GM23338 (cell line): ENCODE measurements at regions not wholly inside any gene's neighbourhood (a gene's known extent, or its start where the extent isn't known, plus 50 kb on each side); places are given as distances from the start of the nearest gene placed in this dataset.

Source experiments
- ATAC-seq: fragments of 200-7000 bp; cut with Tn5 transposase; 3 replicates; pipeline ENCODE4 v1.9.1; 2020
- DNase-seq: peaks from one replicate; pipeline ENCODE4 v3.0.0-alpha.2; 2015; ENCODE audit warnings: low spot score
- H2AFZ ChIP-seq: fragments of 200-600 bp; sonication (generic); 2 replicates; pipeline ENCODE4 v1.8.0; 2016; ENCODE audit warnings: antibody characterized with exemption, mild to moderate bottlenecking, moderate library complexity
- H3F3A ChIP-seq: fragments of 200-600 bp; sonication (generic); replicated peaks from 2 replicates; pipeline ENCODE4 v1.8.0; 2017; ENCODE audit warnings: antibody characterized with exemption, mixed run types, low read depth
- H3K27ac ChIP-seq: fragments of 200-600 bp; sonication (generic); 2 replicates; pipeline ENCODE4 v1.6.1; 2016; ENCODE audit warnings: low read depth
- H3K27me3 ChIP-seq: fragments of 200-600 bp; sonication (generic); 2 replicates; pipeline ENCODE4 v1.8.0; 2016; ENCODE audit warnings: mild to moderate bottlenecking, mixed run types, moderate library complexity; ENCODE audit not compliant: insufficient read depth
- H3K36me3 ChIP-seq: fragments of 200-600 bp; sonication (generic); 2 replicates; pipeline ENCODE4 v1.8.0; 2016; ENCODE audit warnings: mild to moderate bottlenecking; ENCODE audit not compliant: insufficient read depth
- H3K4me1 ChIP-seq: fragments of 200-600 bp; sonication (generic); 2 replicates; pipeline ENCODE4 v1.8.0; 2016; ENCODE audit warnings: mild to moderate bottlenecking, moderate library complexity; ENCODE audit not compliant: insufficient read depth
- H3K4me2 ChIP-seq: fragments of 200-600 bp; sonication (generic); 2 replicates; pipeline ENCODE4 v1.7.1; 2017; ENCODE audit warnings: mixed run types
- H3K4me3 ChIP-seq: fragments of 200-600 bp; sonication (generic); 2 replicates; pipeline ENCODE4 v1.6.1; 2016; ENCODE audit warnings: mixed run types
- H3K79me2 ChIP-seq: fragments of 200-600 bp; sonication (generic); replicated peaks from 2 replicates; pipeline ENCODE4 v1.8.0; 2017; ENCODE audit warnings: mild to moderate bottlenecking; ENCODE audit not compliant: insufficient read depth
- H3K9me2 ChIP-seq: fragments of 200-600 bp; sonication (generic); 2 replicates; pipeline ENCODE4 v1.8.0; 2017; ENCODE audit not compliant: insufficient read depth
- H4K20me1 ChIP-seq: fragments of 200-600 bp; sonication (generic); replicated peaks from 2 replicates; pipeline ENCODE4 v1.8.0; 2017; ENCODE audit warnings: mild to moderate bottlenecking; ENCODE audit not compliant: insufficient read depth
- H3K27ac Mint-ChIP-seq: 2 replicates; pipeline ENCODE4 v1.8.0; 2020; ENCODE audit warnings: inconsistent platforms, mild to moderate bottlenecking, moderate library complexity, mixed read lengths
- H3K27me3 Mint-ChIP-seq: 3 replicates; pipeline ENCODE4 v1.8.0; 2022; ENCODE audit warnings: low read depth, mild to moderate bottlenecking, moderate library complexity, mixed read lengths, inconsistent platforms; ENCODE audit not compliant: insufficient read depth, poor library complexity
- H3K36me3 Mint-ChIP-seq: 3 replicates; pipeline ENCODE4 v1.8.0; 2021; ENCODE audit warnings: low read depth, mild to moderate bottlenecking, inconsistent platforms, moderate library complexity, mixed read lengths
- H3K4me1 Mint-ChIP-seq: 3 replicates; pipeline ENCODE4 v1.8.0; 2020; ENCODE audit warnings: mild to moderate bottlenecking, inconsistent platforms, mixed read lengths
- H3K4me3 Mint-ChIP-seq: 3 replicates; pipeline ENCODE4 v1.8.0; 2021; ENCODE audit warnings: moderate library complexity, mild to moderate bottlenecking, inconsistent platforms, mixed read lengths
- H3K9me3 Mint-ChIP-seq: 3 replicates; pipeline ENCODE4 v1.8.0; 2020; ENCODE audit warnings: moderate library complexity, mild to moderate bottlenecking, inconsistent platforms, mixed read lengths
- EZH2 ChIP-seq: fragments of 200-600 bp; sonication (generic); IDR thresholded peaks from one replicate; pipeline ENCODE4 v1.8.0; 2017; ENCODE audit warnings: antibody characterized with exemption, mild to moderate bottlenecking, low read depth; ENCODE audit not compliant: unreplicated experiment
- EZH2phosphoT487 ChIP-seq: fragments of 200-600 bp; sonication (generic); IDR thresholded peaks from one replicate; pipeline ENCODE4 v1.8.1; 2018; ENCODE audit warnings: antibody characterized with exemption; ENCODE audit not compliant: unreplicated experiment
- NANOG ChIP-seq: IDR thresholded peaks from 2 replicates; pipeline ENCODE4 v1.6.1; 2016; ENCODE audit warnings: antibody characterized with exemption, borderline replicate concordance
- POLR2AphosphoS5 ChIP-seq: IDR thresholded peaks from 2 replicates; pipeline ENCODE4 v1.6.1; 2016; ENCODE audit warnings: antibody characterized with exemption, low read depth
- REST ChIP-seq: IDR thresholded peaks from one replicate; pipeline ENCODE4 v1.6.1; 2018; ENCODE audit warnings: antibody characterized with exemption; ENCODE audit not compliant: unreplicated experiment
- STAT1 ChIP-seq: IDR thresholded peaks from one replicate; pipeline ENCODE4 v1.6.1; 2016; ENCODE audit warnings: antibody characterized with exemption; ENCODE audit not compliant: unreplicated experiment
- ZNF114 ChIP-seq: fragments of 250-450 bp; sonication (Bioruptor Pico); IDR thresholded peaks from 2 replicates; pipeline ENCODE4 v1.5.0; 2020; ENCODE audit warnings: mild to moderate bottlenecking, moderate library complexity
- ZNF331 ChIP-seq: fragments of 250-450 bp; sonication (Bioruptor Pico); IDR thresholded peaks from 2 replicates; pipeline ENCODE4 v1.5.0; 2020; ENCODE audit warnings: low read depth, mild to moderate bottlenecking, moderate library complexity
- TF ChIP-seq, protein P1 (sequence below): IDR thresholded peaks from 2 replicates; pipeline ENCODE4 v1.6.1; 2016; ENCODE audit warnings: antibody characterized with exemption
- TF ChIP-seq, protein P2 (sequence below), 2 experiments: fragments of 200-600 bp in 1 of 2; sonication (generic) in 1 of 2; conservative IDR thresholded peaks; 2 replicates each; pipeline versions ENCODE4 v1.5.1 to v1.6.1; 2016 to 2017; ENCODE audit warnings: antibody characterized with exemption in 2 of 2, low read depth in 2 of 2, mild to moderate bottlenecking in 2 of 2, moderate library complexity in 1 of 2

DNA sequence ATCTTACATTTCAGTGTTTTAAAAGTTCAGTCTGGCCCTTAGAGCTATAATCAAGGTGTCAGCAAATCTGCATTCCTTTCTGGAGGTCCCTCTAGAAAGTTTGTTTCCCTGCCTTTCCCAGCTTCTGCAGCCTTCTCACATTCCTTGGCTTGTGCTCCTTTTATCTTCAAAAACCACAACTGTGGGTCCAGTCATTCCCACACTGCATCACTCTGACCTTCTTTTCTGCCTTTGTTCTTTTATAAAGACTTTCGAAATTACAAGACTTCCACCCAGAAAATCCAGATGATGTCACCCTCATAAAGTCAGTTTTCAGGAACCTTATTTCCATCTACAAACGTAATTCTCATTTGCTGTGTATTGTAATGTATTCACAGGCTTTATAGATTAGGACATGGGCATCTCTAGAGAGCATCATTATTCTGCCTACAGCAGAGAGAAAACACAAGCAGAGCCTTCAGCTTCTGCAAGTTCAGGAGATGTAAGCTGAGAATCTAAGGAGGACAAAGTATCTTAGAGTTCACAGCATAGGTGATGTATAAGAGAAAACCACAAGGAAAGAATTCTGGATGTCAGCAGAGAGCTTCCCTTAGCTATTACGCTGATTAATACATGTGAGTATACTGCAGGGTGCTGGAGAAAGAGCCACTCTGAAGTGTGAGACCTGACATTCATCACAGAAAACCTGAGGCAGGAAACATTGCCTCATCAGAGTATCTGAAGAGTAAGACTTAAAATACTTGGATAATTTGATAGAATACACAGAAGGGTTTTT lies 1100.2 kb downstream of the CBLN2 start (continued):
- TF ChIP-seq, protein P1, sequence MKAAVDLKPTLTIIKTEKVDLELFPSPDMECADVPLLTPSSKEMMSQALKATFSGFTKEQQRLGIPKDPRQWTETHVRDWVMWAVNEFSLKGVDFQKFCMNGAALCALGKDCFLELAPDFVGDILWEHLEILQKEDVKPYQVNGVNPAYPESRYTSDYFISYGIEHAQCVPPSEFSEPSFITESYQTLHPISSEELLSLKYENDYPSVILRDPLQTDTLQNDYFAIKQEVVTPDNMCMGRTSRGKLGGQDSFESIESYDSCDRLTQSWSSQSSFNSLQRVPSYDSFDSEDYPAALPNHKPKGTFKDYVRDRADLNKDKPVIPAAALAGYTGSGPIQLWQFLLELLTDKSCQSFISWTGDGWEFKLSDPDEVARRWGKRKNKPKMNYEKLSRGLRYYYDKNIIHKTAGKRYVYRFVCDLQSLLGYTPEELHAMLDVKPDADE, result no peak
- TF ChIP-seq, protein P2, sequence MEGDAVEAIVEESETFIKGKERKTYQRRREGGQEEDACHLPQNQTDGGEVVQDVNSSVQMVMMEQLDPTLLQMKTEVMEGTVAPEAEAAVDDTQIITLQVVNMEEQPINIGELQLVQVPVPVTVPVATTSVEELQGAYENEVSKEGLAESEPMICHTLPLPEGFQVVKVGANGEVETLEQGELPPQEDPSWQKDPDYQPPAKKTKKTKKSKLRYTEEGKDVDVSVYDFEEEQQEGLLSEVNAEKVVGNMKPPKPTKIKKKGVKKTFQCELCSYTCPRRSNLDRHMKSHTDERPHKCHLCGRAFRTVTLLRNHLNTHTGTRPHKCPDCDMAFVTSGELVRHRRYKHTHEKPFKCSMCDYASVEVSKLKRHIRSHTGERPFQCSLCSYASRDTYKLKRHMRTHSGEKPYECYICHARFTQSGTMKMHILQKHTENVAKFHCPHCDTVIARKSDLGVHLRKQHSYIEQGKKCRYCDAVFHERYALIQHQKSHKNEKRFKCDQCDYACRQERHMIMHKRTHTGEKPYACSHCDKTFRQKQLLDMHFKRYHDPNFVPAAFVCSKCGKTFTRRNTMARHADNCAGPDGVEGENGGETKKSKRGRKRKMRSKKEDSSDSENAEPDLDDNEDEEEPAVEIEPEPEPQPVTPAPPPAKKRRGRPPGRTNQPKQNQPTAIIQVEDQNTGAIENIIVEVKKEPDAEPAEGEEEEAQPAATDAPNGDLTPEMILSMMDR (conservative IDR thresholded peaks at IDR 0.05; ENCODE audit: low read depth in 2 of 2), result no peak
- TF ChIP-seq STAT1, result no peak
- no peak for TF ChIP-seq REST
- TF ChIP-seq ZNF331 (CRISPR knock-in tag), result no peak
- TF ChIP-seq EZH2, result no peak
- TF ChIP-seq ZNF114 (CRISPR knock-in tag), result no peak
- no peak for TF ChIP-seq NANOG
- TF ChIP-seq POLR2AphosphoS5, result no peak
- TF ChIP-seq EZH2phosphoT487, result no peak

GRCh38 chr18:71442731-71443141 lies 1101.4 kb downstream of the CBLN2 start:
- no peaks in the 10 kb centered on the region for H3K4me1 ChIP-seq
- Mint-ChIP-seq H3K27ac (no peak overlapping the region), H3K4me1 (no peaks in the 10 kb centered on the region), H3K4me3 (no peak overlapping the region), H3K27me3 (peaks cover 2% of the 10 kb centered on the region), H3K9me3 (peaks cover 89% of the 10 kb centered on the region), H3K36me3 (peaks cover 28% of the 10 kb centered on the region)
- no peaks in the 10 kb centered on the region for H3K9me2 ChIP-seq
- no peaks in the 10 kb centered on the region for H3F3A ChIP-seq
- no peak overlapping the region for H3K4me3 ChIP-seq
- DNase-seq, result no peak
- H2AFZ ChIP-seq, result no peak overlapping the region
- ATAC-seq, result no peak
- H3K4me2 ChIP-seq, result no peak overlapping the region
- no peak overlapping the region for H3K27ac ChIP-seq
- H3K27me3 ChIP-seq, result no peaks in the 10 kb centered on the region
- TF ChIP-seq, protein P1, result no peak
- no peaks in the 10 kb centered on the region for H4K20me1 ChIP-seq
- no peaks in the 10 kb centered on the region for H3K36me3 ChIP-seq
- H3K79me2 ChIP-seq, result no peaks in the 10 kb centered on the region
